GM19463 (cell line): ENCODE measurements at regions not wholly inside any gene's neighbourhood (a gene's known extent, or its start where the extent isn't known, plus 50 kb on each side); places are given as distances from the start of the nearest gene placed in this dataset.
"Not testable (repeated sequence)": the region's sequence is repeated elsewhere in the genome, so short reads cannot be mapped to it uniquely, and the experiment has no call there.

Experiments used
- ATAC-seq: cut with Tn5 transposase; IDR thresholded peaks from one replicate; pipeline ENCODE4 v1.9.1; 2021; ENCODE audit warnings: mild to moderate bottlenecking, moderate library complexity; ENCODE audit not compliant: unreplicated experiment

DNA sequence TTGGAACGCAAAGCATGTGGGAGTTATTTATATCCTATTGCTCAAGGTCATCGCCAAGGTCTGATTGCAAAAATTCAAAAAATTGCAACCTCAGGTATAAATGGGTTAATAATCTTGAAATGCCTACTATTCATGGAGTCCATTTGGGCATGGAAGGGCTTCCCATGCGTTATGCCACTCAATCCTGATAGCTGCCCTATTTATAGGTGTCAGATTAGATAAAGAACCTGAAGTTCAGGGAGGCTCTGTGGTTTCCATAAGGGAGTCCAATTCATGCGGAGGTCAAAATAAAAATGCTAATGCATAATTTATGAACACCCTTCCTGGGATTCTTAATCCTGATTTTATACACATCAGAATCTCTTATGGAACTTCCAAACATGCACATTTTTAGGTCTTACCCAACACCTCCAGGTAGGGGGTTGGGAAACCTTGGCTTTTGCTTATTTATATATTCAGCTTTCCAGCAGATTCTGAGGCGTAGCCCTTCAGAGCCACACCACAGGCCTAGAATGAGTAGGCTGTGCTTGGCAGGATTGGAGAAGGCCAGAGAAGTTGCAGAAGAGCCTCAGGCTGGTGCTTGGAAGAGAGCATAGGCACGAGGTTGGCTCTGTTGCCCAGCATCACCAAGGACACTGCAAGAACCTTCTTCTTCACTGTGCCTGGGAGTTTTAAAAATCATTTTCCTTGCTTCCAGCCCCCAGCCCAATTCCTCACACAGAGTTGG is 324.4 kb upstream of the CFAP20DC start:
- no peak for ATAC-seq

GRCh38 chr3:59372346-59372745 is 322.5 kb upstream of the CFAP20DC start:
- ATAC-seq = no peak

- ATAC-seq = no peak
Measured at GRCh38 chr3:59368900-59369675, 319.3 kb upstream of the CFAP20DC start.

GRCh38 chr3:59367150-59367549 is 317.3 kb upstream of the CFAP20DC start:
- ATAC-seq = no peak

GRCh38 chr3:59366218-59366617 is 316.4 kb upstream of the CFAP20DC start:
- no peak for ATAC-seq

GRCh38 chr3:59364496-59364895 is 314.7 kb upstream of the CFAP20DC start:
- ATAC-seq = no peak

GRCh38 chr3:59360312-59360711 is 310.5 kb upstream of the CFAP20DC start:
- ATAC-seq = not testable (repeated sequence)

- ATAC-seq = no peak
Measured at GRCh38 chr3:59341459-59341858, 291.6 kb upstream of the CFAP20DC start.

- ATAC-seq = no peak
Measured at GRCh38 chr3:59339818-59340217, 290.0 kb upstream of the CFAP20DC start.

GRCh38 chr3:59338934-59339333 is 289.1 kb upstream of the CFAP20DC start:
- ATAC-seq = no peak

DNA sequence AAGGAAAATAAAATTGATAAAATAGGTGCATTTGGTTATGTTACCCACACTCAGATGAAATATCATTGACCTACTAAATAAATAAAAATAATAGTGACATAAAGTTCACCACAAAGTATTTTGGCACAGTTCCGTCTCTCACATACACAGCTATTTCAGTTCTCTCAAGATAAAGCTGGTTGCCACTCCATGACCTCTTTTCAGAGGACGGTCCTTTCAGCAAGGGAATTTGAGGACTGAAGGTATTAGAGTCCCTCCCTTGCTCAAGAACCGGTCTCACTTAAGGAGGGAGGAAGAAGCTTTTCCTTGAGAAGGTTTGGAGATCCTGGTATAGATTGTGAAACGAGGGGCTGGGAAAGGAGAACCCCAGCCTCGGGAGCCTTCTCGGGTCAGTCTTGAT is 285.5 kb upstream of the CFAP20DC start:
- no peak for ATAC-seq

DNA sequence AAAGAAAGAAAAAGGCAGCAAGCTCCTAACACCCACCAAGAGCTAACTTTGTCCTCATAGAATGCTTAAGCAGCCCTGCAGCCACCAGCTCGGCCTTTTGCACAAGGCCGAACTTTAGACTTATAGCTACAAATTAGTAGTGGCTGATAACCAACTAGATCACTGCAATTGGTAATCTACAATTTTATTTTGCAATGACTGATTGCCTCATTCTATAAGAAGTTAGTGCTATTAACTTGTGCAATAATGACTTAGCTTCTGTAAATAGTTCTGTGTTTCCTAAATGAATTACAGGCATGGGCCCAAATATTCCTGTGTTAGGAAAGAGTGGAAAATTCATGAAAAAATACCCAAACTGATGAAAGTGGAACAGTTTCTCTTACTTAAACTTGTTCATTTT is 284.8 kb upstream of the CFAP20DC start:
- ATAC-seq = no peak

- no peak for ATAC-seq
Measured at GRCh38 chr3:59327376-59327808, 277.6 kb upstream of the CFAP20DC start.

GRCh38 chr3:59326246-59327024 is 276.6 kb upstream of the CFAP20DC start:
- no peak for ATAC-seq

GRCh38 chr3:59321881-59322540 is 272.2 kb upstream of the CFAP20DC start:
- no peak for ATAC-seq

- no peak for ATAC-seq
Measured at GRCh38 chr3:59320080-59320479, 270.3 kb upstream of the CFAP20DC start.

GRCh38 chr3:59319442-59319841 is 269.6 kb upstream of the CFAP20DC start:
- ATAC-seq = no peak

GRCh38 chr3:59318881-59319280 is 269.1 kb upstream of the CFAP20DC start:
- no peak for ATAC-seq

DNA sequence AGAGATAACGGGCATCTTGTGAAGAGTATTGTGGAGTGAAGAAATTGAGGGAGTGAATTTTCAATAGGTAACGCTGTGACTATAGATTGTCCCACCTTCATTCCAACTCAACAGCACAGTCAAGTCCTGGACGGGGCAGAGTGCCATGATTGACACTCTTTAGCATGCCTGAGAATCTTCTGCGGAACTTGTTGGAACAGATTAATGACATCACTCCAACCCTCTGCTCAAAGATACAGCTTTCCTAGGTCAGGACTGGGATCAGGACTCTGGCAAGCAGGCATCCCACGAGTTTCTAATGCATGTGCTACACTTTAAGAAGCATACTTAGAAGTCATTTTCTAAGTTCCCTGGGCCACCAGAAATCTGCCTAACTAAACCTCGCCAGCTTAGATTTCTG is 267.6 kb upstream of the CFAP20DC start:
- no peak for ATAC-seq

- no peak for ATAC-seq
Measured at GRCh38 chr3:59316688-59317275, 267.0 kb upstream of the CFAP20DC start.

- peak; percentile 73 for ATAC-seq
Measured at GRCh38 chr3:59313365-59313764, 263.5 kb upstream of the CFAP20DC start.
